ENCODE measurements at regions not wholly inside any gene's neighbourhood (a gene's known extent, or its start where the extent isn't known, plus 50 kb on each side); places are given as distances from the start of the nearest gene placed in this dataset.

DNA sequence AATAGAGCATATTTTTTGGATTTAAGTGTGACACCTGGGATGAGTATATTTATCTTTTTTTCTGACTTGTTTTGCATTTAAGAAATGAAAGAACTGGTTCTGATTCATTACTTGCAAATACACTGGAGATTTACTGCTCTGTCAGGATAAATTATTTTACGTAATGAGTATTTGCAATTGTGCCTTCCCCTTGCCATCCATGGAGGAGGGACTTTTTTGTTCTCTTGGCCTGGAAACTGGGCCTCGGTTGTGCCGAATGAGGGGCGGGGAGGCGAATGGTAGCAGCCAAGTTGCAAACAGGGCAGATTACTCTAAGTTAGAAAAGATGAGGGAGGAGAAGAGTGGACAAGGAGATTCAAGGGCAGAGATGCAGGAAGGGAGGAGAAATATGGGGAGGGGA, 308.7 kb downstream of the ATP23 start (continued):
- TF ChIP-seq EGR1 (IDR thresholded peaks at IDR 0.05; ENCODE audit: low read depth) (no peak), POLR2AphosphoS5 (IDR thresholded peaks at IDR 0.05; ENCODE audit: low read depth, low read length) (no peak), ELF1 (IDR thresholded peaks at IDR 0.05; ENCODE audit: borderline replicate concordance, low read depth) (no peak), TCF7L2 (IDR thresholded peaks at IDR 0.05; ENCODE audit: borderline replicate concordance, extremely low read depth, insufficient read depth, insufficient read length) (no peak)
- TF ChIP-seq, protein P1, sequence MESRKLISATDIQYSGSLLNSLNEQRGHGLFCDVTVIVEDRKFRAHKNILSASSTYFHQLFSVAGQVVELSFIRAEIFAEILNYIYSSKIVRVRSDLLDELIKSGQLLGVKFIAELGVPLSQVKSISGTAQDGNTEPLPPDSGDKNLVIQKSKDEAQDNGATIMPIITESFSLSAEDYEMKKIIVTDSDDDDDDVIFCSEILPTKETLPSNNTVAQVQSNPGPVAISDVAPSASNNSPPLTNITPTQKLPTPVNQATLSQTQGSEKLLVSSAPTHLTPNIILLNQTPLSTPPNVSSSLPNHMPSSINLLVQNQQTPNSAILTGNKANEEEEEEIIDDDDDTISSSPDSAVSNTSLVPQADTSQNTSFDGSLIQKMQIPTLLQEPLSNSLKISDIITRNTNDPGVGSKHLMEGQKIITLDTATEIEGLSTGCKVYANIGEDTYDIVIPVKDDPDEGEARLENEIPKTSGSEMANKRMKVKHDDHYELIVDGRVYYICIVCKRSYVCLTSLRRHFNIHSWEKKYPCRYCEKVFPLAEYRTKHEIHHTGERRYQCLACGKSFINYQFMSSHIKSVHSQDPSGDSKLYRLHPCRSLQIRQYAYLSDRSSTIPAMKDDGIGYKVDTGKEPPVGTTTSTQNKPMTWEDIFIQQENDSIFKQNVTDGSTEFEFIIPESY (IDR thresholded peaks at IDR 0.05; ENCODE audit: extremely low read depth, insufficient replicate concordance, low read length): no peak

DNA sequence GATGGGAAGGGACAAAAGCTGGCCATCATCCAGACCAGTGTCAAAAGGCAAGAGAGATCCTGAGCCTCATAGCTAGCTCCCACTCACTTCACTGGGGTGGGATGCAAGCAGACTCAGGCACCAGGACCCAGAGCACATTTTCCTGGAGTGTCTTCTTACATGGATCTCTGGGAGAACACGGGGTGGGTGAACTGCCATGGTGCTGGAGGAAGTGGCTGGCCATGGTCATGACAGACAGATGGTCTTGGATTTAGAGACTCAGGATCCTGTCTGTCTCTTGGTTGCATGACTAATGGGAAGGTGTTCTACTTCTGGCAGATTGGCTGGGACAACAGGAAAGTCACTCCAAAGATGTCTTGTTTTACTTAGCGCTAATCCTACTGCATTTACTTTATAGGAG, 311.5 kb downstream of the ATP23 start:
- H2AFZ ChIP-seq (ENCODE audit: low read depth, low read length, poor library complexity, severe bottlenecking): no peak overlapping the region
- H3K4me2 ChIP-seq (ENCODE audit: low read length): no peak overlapping the region
- H4K20me1 ChIP-seq (ENCODE audit: insufficient read depth): no peaks in the 10 kb centered on the region
- CTCF ChIA-PET: no interaction called here
- no peaks in the 10 kb centered on the region for H3K79me2 ChIP-seq (ENCODE audit: insufficient read depth, low read length)
- POLR2A ChIA-PET: no interaction called here
- no peak overlapping the region for H3K9ac ChIP-seq (ENCODE audit: low read length)
- H3K4me1 ChIP-seq (ENCODE audit: control insufficient read depth in 1 of 2, insufficient read depth in 2 of 2, low read length in 2 of 2): no peaks in the 10 kb centered on the region
- no peak overlapping the region for H3K4me3 ChIP-seq (replicated peaks in 1 of 2; ENCODE audit: low read depth in 1 of 2, low read length in 2 of 2)
- H3K9me3 ChIP-seq (ENCODE audit: control insufficient read depth in 1 of 2, insufficient read depth in 1 of 2, low read depth in 1 of 2, low read length in 2 of 2): no peaks in the 10 kb centered on the region
- no TSS peak for BruUV-seq (replicated peaks)
- RAD21 ChIA-PET (ENCODE audit: low non-redundant PET in 1 of 2, low total read pairs in 2 of 2, uncharacterized antibody in 2 of 2, unreplicated experiment in 2 of 2): no interaction called here
- H3K9me2 ChIP-seq (ENCODE audit: insufficient read depth): no peaks in the 10 kb centered on the region
- ATAC-seq (no peak), DNase-seq (ENCODE audit: low read depth, low spot score) (no peak)
- H3K27ac ChIP-seq (ENCODE audit: low read depth, low read length): no peak overlapping the region
- intact Hi-C loops (cut with micrococcal nuclease): no loop called here
- no peak for TF ChIP-seq JUND (IDR thresholded peaks at IDR 0.05)
- no peak for TF ChIP-seq RAD21 (IDR thresholded peaks at IDR 0.05; ENCODE audit: low read depth)
- no peak for TF ChIP-seq EZH2phosphoT487 (IDR thresholded peaks at IDR 0.05; ENCODE audit: borderline replicate concordance)
- TF ChIP-seq EGR1 (IDR thresholded peaks at IDR 0.05; ENCODE audit: low read depth): no peak
- TF ChIP-seq REST (IDR thresholded peaks at IDR 0.05; ENCODE audit: low read depth): no peak
- TF ChIP-seq, protein P2, sequence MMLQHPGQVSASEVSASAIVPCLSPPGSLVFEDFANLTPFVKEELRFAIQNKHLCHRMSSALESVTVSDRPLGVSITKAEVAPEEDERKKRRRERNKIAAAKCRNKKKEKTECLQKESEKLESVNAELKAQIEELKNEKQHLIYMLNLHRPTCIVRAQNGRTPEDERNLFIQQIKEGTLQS (IDR thresholded peaks at IDR 0.05): no peak
- TF ChIP-seq SP1 (IDR thresholded peaks at IDR 0.05; ENCODE audit: low read depth): no peak
- no peaks in the 10 kb centered on the region for H3K27me3 ChIP-seq (ENCODE audit: insufficient read depth, low read length)
- H3K36me3 ChIP-seq (ENCODE audit: control insufficient read depth in 1 of 2, insufficient read depth in 2 of 2, low read length in 2 of 2): no peaks in the 10 kb centered on the region
